K562 (cell line): ENCODE measurements at regions not wholly inside any gene's neighbourhood (a gene's known extent, or its start where the extent isn't known, plus 50 kb on each side); places are given as distances from the start of the nearest gene placed in this dataset.

Source experiments
- CBFA2T2 ChIP-seq: fragments of 450-650 bp; conservative IDR thresholded peaks from 2 replicates; pipeline ENCODE4 v1.6.1; 2017; ENCODE audit warnings: mild to moderate bottlenecking
- CTCF ChIP-seq, 3 experiments: IDR thresholded peaks in 2 of 3; conservative IDR thresholded peaks in 1 of 3; 2 replicates each; pipeline ENCODE4 v1.5.1; 2011 to 2012; ENCODE audit warnings: low read length in 3 of 3, mild to moderate bottlenecking in 3 of 3, control low read depth in 2 of 3, improper control_type of control experiment in 1 of 3, inconsistent platforms in 1 of 3, low read depth in 1 of 3, mixed read lengths in 1 of 3, moderate library complexity in 1 of 3; ENCODE audit not compliant: insufficient read depth in 2 of 3
- CXXC5 ChIP-seq: fragments of 250-450 bp; sonication (Bioruptor Pico); IDR thresholded peaks from 2 replicates; pipeline ENCODE4 v1.8.0; 2022; ENCODE audit warnings: inconsistent platforms, mild to moderate bottlenecking, moderate library complexity
- E4F1 ChIP-seq: fragments of 250-450 bp; sonication (Bioruptor Pico); IDR thresholded peaks from 2 replicates; pipeline ENCODE4 v1.5.0; 2021; ENCODE audit warnings: mild to moderate bottlenecking, borderline replicate concordance
- EP400 ChIP-seq: fragments of 450-650 bp; IDR thresholded peaks from 2 replicates; pipeline ENCODE4 v1.6.1; 2017; ENCODE audit warnings: antibody characterized with exemption, mild to moderate bottlenecking, moderate library complexity
- HMGXB4 ChIP-seq: sonication (generic); formaldehyde crosslinking; IDR thresholded peaks from 2 replicates; pipeline ENCODE4 v1.8.1; 2023; ENCODE audit warnings: mild to moderate bottlenecking, missing genetic modification reagents
- MTF1 ChIP-seq: fragments of 250-450 bp; sonication (Bioruptor Pico); IDR thresholded peaks from 2 replicates; pipeline ENCODE4 v1.9.0; 2021; ENCODE audit warnings: moderate library complexity, mild to moderate bottlenecking, inconsistent platforms, borderline replicate concordance
- NR2C2 ChIP-seq, 2 experiments: fragments of 200-800 bp in 1 of 2; sonication (Bioruptor generic) in 1 of 2; sonication (generic) in 1 of 2; formaldehyde crosslinking in 1 of 2; IDR thresholded peaks; 2 replicates each; pipeline versions ENCODE4 v1.6.1 to v1.8.0; 2016 to 2022; ENCODE audit warnings: mild to moderate bottlenecking in 1 of 2, missing compliant biosample characterization in 1 of 2, missing genetic modification characterization in 1 of 2, missing genetic modification reagents in 1 of 2
- POLR2H ChIP-seq: IDR thresholded peaks from 2 replicates; pipeline ENCODE4 v1.6.1; 2016; ENCODE audit warnings: missing genetic modification characterization, low read depth, mild to moderate bottlenecking, control low read depth, missing compliant biosample characterization, moderate library complexity
- SIRT6 ChIP-seq: IDR thresholded peaks from one replicate; pipeline ENCODE4 v1.6.1; 2012; ENCODE audit warnings: low read depth, mild to moderate bottlenecking, control low read depth, inconsistent platforms, low read length, moderate library complexity
- TRIM28 ChIP-seq: fragments of 450-650 bp; IDR thresholded peaks from 2 replicates; pipeline ENCODE4 v1.6.1; 2017
- ZNF518B ChIP-seq: fragments of 250-450 bp; sonication (Bioruptor Pico); IDR thresholded peaks from 2 replicates; pipeline ENCODE4 v1.5.0; 2021; ENCODE audit warnings: mild to moderate bottlenecking, moderate library complexity

- peak; percentile 58 to 85 (median 72); a peak in 5 of 6 replicates for TF ChIP-seq CTCF (IDR thresholded peaks at IDR 0.05 in 2 of 3, conservative IDR thresholded peaks at IDR 0.05 in 1 of 3; ENCODE audit: insufficient read depth in 2 of 3, low read depth in 1 of 3, low read length in 3 of 3)
- no peak for TF ChIP-seq HMGXB4 (CRISPR knock-in tag)
- TF ChIP-seq NR2C2 (CRISPR knock-in tag; IDR thresholded peaks at IDR 0.05), result no peak
- peak; percentile 30; the same call in 1 of the 2 replicates for TF ChIP-seq NR2C2 (tag; IDR thresholded peaks at IDR 0.05)
- no peak for TF ChIP-seq SIRT6
- peak; percentile 33; the same call in 1 of the 2 replicates for TF ChIP-seq EP400
- peak; percentile 89; the same call in 1 of the 2 replicates for TF ChIP-seq TRIM28
- TF ChIP-seq CXXC5 (CRISPR knock-in tag), result peak; percentile 37; the same call in 1 of the 2 replicates
- 0 out of 2 replicates have a peak, but pooled peaks have one; percentile 7 for TF ChIP-seq CBFA2T2
- peak; percentile 60 for TF ChIP-seq POLR2H (tag)
- no peak for TF ChIP-seq E4F1 (CRISPR knock-in tag)
- TF ChIP-seq MTF1 (CRISPR knock-in tag), result no peak
- no peak for TF ChIP-seq ZNF518B (CRISPR knock-in tag)
These were observed 230.9 kb upstream of the DTNBP1 start (continued) for GRCh38 chr6:15893556-15894253.
